SH-SY5Y (cell line): ENCODE measurements at regions not wholly inside any gene's neighbourhood (a gene's known extent, or its start where the extent isn't known, plus 50 kb on each side); places are given as distances from the start of the nearest gene placed in this dataset.

Experiments used
- GATA2 ChIP-seq: IDR thresholded peaks from 2 replicates; pipeline ENCODE4 v1.6.1; 2011; ENCODE audit warnings: mild to moderate bottlenecking, low read depth, low read length
- GATA3 ChIP-seq: IDR thresholded peaks from 2 replicates; pipeline ENCODE4 v1.6.1; 2011; ENCODE audit warnings: low read depth, mild to moderate bottlenecking, low read length, moderate library complexity

GRCh38 chr6:113731541-113731940 is 125.6 kb upstream of the MARCKS start:
- TF ChIP-seq GATA2 = no peak
- no peak for TF ChIP-seq GATA3
